Urothelium cell line (cell line): ENCODE measurements at regions not wholly inside any gene's neighbourhood (a gene's known extent, or its start where the extent isn't known, plus 50 kb on each side); places are given as distances from the start of the nearest gene placed in this dataset.

ENCODE experiments used
- DNase-seq: peaks from one replicate; pipeline ENCODE4 v3.0.0; 2011; ENCODE audit warnings: low spot score, mixed read lengths
- FAIRE-seq: peaks from 2 replicates; lab custom pipeline; 2011; peaks lifted over from hg19 to GRCh38; lab: Jason Lieb, UNC

GRCh38 chr6:140590641-140591040, 1216.2 kb upstream of the CITED2 start:
- FAIRE-seq (no peak), DNase-seq (no peak)

- FAIRE-seq: no peak
- DNase-seq: no peak
Observed at GRCh38 chr6:140586426-140587061, 1212.1 kb upstream of the CITED2 start.

GRCh38 chr6:140581601-140582000, 1207.2 kb upstream of the CITED2 start:
- FAIRE-seq: no peak

DNA sequence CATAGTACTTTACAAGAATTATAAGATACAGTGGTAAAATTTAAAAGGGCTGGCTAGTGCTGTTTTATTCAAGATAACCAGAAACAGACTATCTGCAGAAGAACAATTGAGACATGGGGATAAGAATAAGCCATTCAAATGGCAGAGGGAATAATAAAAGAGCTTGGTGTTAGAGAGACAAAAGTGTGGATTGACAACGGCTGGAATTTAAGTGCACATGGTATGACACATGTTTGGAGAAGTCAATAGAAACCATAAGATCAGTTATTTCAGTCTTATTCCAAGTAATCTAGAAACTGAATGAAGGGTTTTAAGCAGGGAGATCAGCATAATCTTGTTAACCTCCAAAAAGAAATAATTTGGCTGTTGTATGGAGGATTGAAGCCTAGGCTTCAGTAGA, 1205.5 kb upstream of the CITED2 start:
- FAIRE-seq (no peak), DNase-seq (no peak)

More at GRCh38 chr6:140581601-140582000, 1207.2 kb upstream of the CITED2 start:
- no peak for DNase-seq

GRCh38 chr6:140576004-140576555, 1201.6 kb upstream of the CITED2 start:
- FAIRE-seq (no peak), DNase-seq (no peak)

- DNase-seq (no peak), FAIRE-seq (no peak)
Observed at GRCh38 chr6:140572867-140573266, 1198.4 kb upstream of the CITED2 start.

GRCh38 chr6:140572129-140572528, 1197.7 kb upstream of the CITED2 start:
- peak; percentile 26 for DNase-seq
- no peak for FAIRE-seq

DNA sequence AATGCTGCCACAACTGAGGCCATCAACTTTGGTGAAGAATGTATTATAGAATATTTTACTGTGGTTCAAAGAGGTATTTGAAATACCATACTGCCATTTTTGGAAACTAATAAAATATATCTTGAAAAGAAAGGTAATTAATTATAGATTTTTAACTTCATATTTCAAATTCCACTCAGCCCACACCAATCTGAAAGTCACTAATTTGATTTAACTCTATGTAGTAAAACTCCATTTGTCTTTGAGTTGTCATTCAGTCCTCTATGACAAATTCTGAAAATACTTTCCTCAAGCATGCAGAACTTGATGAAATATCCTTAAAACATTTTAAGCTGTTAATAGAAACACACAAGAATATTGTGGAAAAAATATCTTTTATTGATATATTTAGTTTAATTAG, 1196.7 kb upstream of the CITED2 start:
- FAIRE-seq (no peak), DNase-seq (no peak)

DNA sequence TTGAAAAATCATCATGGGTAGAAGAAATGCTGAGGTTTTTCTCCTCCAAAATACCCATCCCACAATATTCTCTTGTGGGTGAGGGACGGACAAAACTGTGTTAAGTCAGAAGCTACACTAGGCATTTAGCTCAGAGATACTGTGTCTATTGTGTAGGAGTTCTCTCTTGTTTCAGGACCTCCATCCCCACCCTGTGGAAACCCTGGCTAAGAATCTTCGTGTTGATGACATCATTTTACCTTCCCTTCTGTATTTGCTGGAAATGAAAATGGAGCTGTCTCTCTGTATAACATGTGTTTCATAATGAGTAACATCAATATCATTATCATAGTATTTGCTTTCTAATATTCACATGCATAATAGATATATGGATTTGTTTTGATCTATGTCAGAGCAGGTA, 1193.0 kb upstream of the CITED2 start:
- no peak for FAIRE-seq
- no peak for DNase-seq

GRCh38 chr6:140566781-140567277, 1192.4 kb upstream of the CITED2 start:
- peak; percentile 29 for DNase-seq
- FAIRE-seq: no peak

GRCh38 chr6:140563728-140564127, 1189.3 kb upstream of the CITED2 start:
- DNase-seq (no peak), FAIRE-seq (no peak)

- FAIRE-seq (no peak), DNase-seq (no peak)
Observed at GRCh38 chr6:140561701-140562100, 1187.3 kb upstream of the CITED2 start.

GRCh38 chr6:140560671-140561070, 1186.2 kb upstream of the CITED2 start:
- no peak for FAIRE-seq
- DNase-seq: no peak

DNA sequence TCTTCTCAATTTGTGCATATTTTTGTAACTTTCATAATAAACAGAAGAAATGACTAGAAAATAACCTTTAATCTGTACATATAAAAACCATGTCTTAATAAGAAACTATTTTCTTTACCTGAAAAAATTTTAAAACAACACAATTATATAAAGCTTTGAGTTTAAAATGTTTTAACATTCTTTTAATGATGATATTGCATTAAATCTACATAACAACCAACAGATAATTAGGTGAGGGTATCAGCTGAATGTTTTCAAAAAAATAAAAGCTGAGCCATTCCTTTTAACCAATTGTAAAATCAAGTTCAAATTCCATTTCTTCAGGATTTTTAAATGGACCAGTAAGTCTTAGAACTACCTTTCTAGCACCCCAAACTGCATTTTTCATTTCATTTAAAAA, 1185.0 kb upstream of the CITED2 start:
- DNase-seq: no peak
- no peak for FAIRE-seq

- DNase-seq (peak; percentile 4), FAIRE-seq (no peak)
Observed at GRCh38 chr6:140554421-140554820, 1180.0 kb upstream of the CITED2 start.

DNA sequence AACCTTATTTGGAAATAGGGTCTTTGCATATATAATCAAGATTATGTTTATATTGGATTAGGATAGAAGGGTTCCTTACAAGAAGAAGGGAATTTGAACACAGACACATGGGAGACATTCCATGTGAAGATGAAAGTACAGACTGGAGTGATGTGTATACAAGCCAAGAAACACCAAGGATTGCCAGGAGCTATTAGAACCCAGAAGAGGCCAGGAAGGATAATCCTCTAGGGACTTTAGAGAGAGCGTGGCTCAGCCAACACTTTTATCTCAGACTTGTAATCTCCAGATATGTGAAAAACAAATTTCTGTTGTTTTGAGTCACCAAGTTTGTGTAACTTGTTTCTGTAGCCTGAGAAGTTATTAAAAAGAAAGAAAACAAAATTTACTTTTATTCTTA, 1173.9 kb upstream of the CITED2 start:
- FAIRE-seq (no peak), DNase-seq (no peak)

- FAIRE-seq (no peak), DNase-seq (no peak)
Observed at GRCh38 chr6:140546640-140547039, 1172.2 kb upstream of the CITED2 start.

DNA sequence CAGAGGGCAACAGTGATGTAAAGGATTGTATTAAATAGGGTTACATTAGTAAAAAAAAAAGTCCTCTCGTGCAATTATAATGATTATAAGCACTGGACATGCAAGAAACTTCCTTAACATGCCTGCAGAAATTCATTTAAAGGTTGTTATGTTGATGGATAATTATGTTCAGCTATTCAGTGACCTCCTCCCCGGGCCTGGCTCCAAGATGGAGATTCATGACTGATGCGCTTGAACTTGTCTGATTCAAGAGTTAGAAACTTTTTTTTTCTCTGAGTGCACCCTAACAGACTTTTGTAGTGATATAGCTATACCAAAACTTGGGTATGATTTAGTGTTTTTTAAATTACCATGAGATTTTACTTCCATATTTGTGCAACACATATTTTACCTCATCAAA, 1170.0 kb upstream of the CITED2 start:
- no peak for FAIRE-seq

DNA sequence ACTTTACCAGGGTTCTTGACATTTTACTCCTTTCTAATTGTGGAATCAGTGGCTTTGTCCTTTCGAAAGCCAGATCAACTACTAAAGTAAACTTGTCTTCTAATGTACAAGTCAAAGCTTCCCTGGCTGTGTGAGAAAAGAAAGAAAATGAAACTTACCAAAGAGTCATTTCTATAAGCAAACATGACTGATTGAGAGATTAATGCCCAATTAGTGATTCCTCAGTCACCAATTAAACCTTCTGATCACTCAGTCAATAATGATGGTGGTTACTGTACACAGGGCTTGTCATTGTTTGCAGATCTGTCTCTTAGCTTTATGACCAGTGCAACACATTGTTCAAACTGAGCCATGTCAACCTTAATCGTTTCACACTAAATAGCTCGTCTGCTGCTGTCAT, 1168.4 kb upstream of the CITED2 start:
- DNase-seq: no peak
- no peak for FAIRE-seq

More for the DNA sequence above, 1170.0 kb upstream of the CITED2 start:
- no peak for DNase-seq

DNA sequence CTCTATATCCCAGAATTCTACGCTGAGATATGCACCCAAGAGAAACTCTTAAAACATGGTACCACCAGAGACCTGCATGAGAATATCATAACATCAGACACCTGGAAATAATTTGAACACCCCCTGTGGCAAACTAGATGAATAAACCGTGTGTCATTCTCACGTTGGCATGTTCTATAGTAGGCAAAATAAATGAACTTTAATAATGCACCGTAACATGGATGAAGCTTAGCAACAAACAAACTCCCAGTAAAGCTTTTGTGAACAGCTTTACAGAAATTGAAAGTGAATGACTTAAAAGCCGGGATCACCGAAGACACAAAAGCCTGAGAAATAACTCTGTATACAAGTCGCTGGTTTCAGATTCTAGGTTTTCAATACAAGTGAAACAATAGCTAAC, 1166.8 kb upstream of the CITED2 start:
- DNase-seq: no peak

DNA sequence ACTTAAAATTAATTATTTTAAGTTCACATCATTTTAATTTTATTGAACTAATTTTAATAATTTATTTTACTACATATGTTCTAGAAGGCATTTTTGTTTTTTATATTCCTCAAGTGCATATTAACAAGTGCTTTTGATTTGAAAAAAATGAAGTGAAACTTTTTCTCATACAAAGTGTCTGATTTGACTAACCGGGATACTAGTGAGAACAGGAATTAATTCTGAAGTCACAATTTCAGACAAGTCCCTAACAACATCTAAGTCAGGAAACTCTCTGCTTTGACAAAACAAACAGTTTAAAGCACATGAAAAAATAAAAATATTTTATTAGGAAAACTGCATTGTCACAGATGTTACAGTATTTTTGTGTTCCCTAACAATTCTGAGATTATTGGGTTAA, 1166.3 kb upstream of the CITED2 start:
- DNase-seq (no peak), FAIRE-seq (no peak)

More for the DNA sequence above, 1166.8 kb upstream of the CITED2 start:
- FAIRE-seq: no peak

DNA sequence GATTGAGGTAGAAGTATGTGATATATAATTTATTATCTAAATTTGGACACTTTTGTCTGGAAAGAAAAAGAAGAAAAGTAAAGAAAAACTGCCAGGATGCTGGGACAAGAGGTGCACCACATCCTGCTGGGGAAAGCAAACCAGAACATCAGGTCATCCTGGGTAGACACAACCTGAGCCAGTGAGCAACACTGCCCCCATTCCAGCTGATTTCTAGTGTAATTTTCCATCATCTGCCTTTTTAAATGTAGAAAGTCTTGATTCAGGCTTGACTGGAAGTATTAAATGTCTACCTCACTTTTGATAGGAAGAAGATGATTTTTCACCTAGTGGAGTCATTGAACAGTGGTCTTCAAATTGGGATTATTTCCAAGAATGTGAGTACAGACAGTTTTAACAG, 1164.5 kb upstream of the CITED2 start:
- no peak for FAIRE-seq
- DNase-seq: peak; percentile 38
